Activated CD8-positive, alpha-beta memory T cell treated with anti-CD3 and anti-CD28 coated beads for 36 hours (primary cell): ENCODE measurements at regions not wholly inside any gene's neighbourhood (a gene's known extent, or its start where the extent isn't known, plus 50 kb on each side); places are given as distances from the start of the nearest gene placed in this dataset.

Experiments used
- CTCF ChIA-PET: fragments of 350-600 bp; sonication (Branson Sonifier 250); formaldehyde crosslinking; loops from one replicate; lab custom pipeline; 2021; ENCODE audit warnings: antibody characterized with exemption; lab: Charles Lee
- POLR2A ChIA-PET: fragments of 350-600 bp; sonication (Branson Sonifier 250); formaldehyde crosslinking; loops from one replicate; lab custom pipeline; 2021; ENCODE audit warnings: antibody characterized with exemption; lab: Charles Lee

DNA sequence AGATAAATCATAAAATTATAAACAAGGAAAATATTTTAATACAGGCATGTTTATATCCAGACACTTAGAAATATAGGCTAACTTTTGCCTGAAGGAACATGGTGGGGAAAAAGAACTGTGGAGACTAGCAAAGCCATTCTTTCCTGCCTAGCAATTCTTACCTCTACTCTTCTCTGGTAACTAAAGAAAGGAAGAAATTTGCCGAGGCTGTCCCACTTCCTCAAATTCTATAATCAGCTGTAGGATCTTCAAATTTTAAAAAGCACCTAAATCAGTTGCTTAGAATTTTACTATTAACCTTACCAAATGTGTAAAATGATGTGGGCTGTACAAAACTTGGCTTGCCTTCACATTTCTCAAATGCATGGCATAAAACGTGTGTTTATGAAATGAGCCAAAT lies 249.1 kb upstream of the SMARCA2 start:
- ChIA-PET CTCF (no interaction called here), POLR2A (no interaction called here)

DNA sequence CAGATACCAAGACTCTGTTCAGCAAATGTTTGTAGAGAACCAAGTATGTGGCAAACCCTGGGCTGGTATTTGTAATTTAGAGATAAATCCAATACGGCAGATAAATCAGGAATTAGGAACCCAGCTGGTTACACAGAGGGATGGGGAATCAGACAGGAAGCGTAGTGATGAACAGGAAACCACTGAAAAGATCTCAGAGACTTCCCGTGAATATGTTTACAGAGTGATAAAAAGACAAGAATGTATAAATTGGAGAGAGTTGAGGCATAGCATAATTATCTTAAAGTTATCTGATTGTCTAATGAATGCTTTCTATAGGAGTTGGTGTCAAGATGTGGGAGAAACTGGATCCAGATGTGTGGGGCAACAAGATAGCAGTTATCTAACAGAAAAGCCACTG lies 246.6 kb upstream of the SMARCA2 start:
- CTCF ChIA-PET: no interaction called here
- POLR2A ChIA-PET: no interaction called here

DNA sequence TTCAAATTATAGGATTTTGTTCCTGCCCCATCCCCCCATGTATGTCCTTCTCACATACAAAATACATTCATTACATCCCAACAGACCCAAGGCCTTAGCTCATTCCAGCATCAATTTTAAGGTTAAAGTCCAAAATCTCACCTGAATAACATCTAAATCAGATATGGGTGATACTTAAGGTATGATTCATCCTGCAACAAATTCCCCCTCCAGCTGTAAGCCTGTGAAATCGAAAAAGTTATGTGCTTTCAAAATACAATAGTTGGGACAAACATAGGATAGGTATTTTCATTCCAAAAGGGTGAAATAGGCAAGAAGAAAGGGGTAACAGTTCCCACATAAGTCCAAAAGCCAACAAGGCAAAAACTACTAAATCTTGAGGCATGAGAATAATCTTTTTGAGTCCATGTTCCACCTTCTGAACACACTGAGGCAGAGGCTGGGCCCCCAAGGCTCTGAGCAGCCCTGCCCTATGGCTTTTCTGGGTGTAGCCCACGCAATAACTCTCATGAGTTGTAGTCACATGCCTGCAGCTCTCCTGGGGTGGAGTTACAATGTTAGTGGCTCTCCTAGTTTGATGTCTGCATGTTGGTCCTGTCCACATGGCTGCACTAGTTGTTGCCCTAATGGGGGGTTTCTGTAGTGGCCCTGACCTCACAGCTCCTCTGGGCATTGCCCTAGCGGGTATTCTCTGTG lies 243.9 kb upstream of the SMARCA2 start:
- CTCF ChIA-PET: no interaction called here
- POLR2A ChIA-PET: no interaction called here

DNA sequence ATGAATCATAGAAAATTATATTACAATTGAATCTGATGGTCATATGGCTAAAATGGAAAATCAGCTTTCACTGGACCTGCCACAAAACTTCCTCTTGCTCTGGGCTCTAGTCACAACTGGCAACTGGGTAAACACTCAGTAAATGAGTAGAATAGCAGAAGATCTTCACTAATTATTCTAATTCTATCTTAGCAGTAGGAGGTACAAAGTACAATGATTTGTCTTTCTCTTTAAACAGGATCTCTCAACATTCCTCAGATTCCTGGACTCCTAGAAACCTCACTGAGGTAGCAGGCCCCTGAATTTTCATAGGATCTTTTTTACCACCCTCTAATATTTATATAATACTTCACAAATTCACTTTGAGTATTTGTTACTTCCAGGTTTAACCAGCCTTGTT lies 239.9 kb upstream of the SMARCA2 start:
- ChIA-PET CTCF (no interaction called here), POLR2A (no interaction called here)

DNA sequence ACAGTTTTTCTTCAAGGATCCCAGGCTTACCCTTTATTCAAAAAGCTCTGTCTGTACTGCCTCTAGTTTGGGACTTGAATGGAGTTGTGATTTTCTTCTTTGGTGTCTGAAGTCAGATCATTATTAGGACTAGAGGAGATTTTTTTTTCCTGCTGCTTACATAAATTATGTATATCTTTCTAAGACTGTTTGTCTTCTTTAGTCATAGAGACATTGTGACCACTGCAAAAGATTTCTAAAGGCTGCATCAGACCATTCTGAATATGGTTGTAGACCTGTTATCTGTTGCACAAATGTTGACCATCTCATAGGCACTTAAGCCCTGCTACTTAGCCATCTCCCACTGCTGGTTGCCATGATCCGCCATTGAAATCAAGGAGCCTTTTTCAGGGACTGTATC lies 238.5 kb upstream of the SMARCA2 start:
- CTCF ChIA-PET: no interaction called here
- POLR2A ChIA-PET: no interaction called here

DNA sequence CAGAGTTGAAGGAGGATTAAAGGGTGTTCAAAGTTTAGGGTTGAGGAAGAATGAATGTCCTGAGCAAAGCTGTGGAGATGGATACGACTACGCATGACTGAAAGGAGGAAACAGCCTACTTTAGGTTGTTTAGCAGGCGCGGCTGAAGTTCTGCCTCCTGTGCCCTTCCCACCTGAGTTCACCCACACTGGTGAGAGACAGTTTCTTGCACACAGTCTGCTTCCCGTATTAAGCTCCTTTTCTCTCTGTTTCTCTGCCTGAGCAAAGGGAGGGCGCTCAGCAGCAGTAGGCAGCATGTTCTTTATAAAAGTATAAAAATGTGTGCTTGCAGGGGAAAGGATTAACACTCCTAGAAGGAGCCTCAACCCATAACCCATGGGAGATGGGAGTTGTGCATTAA lies 224.0 kb upstream of the SMARCA2 start:
- POLR2A ChIA-PET: no interaction called here
- CTCF ChIA-PET: no interaction called here

DNA sequence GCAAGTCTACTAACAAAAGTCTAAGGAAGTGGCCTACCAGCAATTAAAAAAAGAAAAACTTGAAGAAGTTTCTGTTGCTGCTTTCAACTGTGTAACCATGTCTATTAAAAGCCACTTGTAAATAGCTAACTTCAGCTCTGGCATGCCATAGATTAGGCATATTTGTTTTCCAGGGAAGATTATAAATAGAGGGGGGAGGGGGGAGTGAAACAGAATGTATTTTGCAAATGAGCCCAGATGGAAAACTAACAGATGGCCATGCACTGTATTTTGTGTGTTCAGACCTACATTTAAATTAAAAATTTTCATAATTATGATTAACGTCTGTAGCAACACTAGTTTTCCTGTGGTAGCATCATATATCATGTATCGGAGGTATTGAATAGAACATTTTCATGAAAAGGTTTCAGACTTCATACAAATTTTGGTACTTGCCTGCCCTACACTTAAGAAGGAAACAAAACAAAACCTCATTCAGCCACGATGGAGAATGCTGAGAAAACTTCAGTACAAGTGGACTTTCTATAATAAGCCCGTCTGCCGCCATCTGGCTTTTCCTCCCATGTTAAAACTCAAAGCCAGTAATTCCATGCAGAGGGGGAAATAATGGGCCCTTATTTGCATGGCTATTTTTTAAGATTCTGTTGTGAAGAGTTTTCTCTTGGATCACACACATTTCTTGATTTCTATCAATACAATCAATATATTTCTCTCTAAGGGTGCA lies 220.4 kb upstream of the SMARCA2 start:
- CTCF ChIA-PET: no interaction called here
- POLR2A ChIA-PET: no interaction called here

DNA sequence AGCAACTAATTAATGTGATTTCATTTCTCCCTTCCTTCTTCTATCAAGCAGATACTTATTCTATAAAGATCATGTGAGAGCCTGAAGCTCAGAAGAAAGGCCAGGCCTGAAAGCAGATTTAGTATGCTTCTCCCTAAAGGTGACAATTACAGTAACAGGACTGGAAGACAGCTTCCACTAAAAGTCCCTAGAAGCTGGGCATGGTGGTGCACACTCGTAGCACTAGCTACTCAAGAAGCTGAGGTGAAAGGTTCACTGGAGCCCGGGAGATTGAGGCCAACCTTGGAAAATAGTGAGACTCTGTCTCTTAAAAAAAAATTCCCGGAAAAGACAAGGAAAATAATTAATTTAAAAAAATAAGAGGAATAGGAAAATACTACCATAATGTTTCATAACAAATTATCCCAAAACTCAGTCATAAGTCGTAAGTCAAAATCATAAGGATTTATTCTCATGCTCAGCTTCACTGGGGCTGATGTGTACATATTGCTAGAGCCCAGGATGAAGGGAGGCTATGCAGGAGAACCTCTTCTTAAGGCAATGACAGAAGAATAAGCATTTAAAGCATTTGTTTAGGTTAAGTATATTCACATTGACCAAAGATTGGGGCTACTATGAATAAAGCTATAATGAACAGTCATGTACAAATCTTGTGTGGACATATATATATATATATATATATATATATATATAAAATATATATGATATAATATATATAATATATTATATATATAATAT lies 210.8 kb upstream of the SMARCA2 start:
- ChIA-PET POLR2A (no interaction called here), CTCF (interaction anchor here (0.5 kb wide), 1 partner anchor 299 kb away, joined by 3 read pairs; no protein-coding TSS in a partner anchor)

DNA sequence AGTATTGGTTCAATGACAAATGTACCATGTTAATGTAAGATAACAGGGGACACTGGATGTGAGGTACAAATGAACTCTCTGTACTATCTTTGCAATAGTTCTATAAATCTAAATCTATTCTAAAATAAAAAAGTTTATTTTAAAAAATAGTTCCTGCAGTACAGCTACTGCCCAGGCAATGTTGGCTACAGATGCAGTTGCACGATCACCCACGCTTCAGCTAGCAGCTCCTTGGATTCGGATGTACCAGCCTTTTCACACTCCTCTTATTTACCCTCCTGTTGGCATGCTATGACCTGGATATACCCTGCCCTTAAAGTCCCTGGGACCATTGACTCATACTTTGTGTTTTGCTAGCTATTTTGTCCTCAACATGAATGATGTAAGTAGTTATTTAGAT lies 185.4 kb upstream of the SMARCA2 start:
- POLR2A ChIA-PET: no interaction called here

DNA sequence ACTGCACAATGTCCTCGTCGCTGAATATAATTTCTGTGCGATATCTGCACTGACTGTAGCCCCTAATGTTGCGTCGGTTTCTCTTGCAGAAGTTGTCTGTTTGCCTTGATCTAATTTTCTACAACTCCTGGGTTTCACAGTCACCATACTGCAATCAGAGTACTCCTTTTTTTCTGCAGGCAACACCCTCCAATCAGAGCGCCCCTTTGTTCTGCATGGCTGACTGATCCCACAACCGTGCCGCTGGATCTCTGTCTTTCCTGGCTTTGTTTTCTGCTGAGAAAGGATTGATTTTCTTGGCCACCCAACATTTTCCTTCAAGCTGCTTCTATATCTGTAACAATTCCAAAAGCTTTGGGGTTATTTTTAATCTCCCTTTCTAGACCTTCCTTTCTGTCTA lies 182.2 kb upstream of the SMARCA2 start:
- ChIA-PET POLR2A (no interaction called here), CTCF (no interaction called here)

More for the DNA sequence above, 185.4 kb upstream of the SMARCA2 start:
- CTCF ChIA-PET: no interaction called here

DNA sequence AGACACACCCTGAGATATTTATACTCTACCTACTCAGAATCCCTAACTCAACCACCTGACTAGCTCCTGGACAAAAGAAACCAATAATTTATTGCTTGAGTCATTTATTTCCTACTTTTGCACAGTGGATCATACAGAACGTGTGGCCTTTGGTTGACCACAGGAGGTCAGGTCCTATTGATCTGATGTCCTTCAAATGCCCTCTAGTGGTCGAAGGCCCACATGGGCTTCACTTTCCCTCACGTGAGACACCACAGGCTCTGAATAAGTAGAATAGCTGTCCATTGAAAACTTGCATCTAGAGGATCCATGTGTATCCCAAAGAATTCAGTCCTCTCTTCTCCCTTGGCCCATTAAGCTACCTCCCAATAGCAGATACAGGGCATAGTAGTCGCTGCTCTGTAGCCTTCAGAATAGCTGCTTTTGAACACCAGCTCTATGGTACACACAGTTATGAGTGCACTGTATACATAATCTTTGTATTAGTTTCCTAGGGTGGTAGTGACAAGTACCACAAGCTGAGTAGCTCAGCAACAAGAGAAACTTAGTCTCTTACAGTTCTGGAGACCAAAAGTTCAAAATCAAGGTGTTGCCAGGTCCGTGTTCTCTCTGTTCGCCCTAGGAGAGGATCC lies 177.6 kb upstream of the SMARCA2 start:
- CTCF ChIA-PET: interaction anchor here (0.8 kb wide), 1 partner anchor 15 kb away, joined by 3 read pairs; no protein-coding TSS in a partner anchor
- POLR2A ChIA-PET: no interaction called here

DNA sequence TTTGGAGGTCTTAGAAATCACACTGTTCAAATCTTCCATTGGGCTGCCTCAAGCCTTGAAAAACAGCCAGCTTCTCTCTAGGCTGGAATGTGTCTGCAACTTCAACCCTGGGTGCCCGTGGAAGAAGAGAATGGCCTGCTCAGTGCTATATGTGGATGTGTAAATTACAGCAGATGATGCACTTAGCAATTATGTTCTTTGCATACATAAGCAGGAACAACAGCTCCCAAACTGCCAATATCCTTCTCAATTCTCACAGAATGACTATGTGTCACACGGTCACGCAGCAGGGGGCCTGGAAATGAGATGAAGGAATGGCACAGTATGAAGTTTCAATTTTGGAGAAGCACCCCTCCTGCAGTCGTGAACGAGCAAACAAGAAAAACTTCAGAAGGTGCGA lies 175.2 kb upstream of the SMARCA2 start:
- CTCF ChIA-PET: interaction anchor here (0.7 kb wide), 1 partner anchor 367 kb away, joined by 3 read pairs; no protein-coding TSS in a partner anchor

DNA sequence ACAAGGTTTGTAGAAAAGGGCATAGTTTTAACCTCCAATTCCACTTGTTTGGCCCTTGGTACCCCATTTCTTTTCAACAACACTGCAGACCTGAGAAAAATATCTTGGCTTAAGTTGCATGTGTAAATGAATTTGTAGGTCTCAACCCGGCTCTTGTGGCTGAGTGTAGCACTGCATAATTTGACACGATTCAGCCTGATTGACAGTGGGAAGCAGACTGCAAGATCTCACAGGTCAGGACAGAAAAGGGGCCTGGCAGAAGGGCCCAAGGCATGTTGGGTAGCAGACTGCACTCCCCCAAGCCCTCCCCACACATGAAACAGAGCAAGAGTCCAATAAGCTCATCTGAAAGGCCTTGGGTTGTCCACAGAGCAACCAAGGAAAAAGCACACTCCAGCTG lies 169.7 kb upstream of the SMARCA2 start:
- ChIA-PET POLR2A (no interaction called here), CTCF (no interaction called here)

More for the DNA sequence above, 175.2 kb upstream of the SMARCA2 start:
- POLR2A ChIA-PET: no interaction called here

DNA sequence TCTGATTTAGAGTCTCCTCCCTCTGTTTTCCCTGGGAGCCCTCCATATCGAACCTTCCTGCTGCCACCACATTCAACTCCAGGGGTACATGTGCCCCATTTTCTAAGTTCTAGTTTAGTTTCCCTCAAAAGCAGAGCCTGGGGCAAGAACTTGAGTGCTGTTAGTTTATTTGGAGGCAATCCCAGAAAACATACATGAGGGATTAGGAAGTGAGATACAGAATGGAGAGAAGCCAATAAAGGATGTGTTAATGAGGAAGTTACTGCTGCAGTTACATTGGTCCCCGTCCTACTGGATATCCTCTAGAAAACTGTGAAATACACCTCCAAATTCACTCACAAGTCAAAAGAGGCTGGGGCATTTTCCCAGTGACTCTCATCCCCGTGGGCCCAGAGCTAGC lies 159.4 kb upstream of the SMARCA2 start:
- ChIA-PET POLR2A (no interaction called here), CTCF (no interaction called here)

DNA sequence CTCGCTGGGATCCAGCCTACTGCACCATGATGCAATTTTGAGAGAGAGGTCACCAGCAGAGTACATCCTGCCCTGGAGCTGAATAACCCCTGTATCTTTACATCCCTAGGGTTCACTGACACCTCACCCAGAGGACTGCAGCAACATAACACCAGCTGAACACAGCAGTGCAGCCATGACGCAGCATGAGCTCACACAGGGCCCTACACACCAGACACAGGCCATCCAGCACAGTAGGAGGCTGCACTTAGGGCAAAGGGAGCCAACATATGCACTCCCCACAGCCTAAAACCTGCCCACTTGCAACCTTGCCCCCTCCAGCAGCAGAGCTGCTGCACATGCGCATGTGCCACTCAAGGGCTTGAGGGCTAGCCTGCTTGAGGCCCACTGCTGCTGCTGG lies 157.3 kb upstream of the SMARCA2 start:
- ChIA-PET POLR2A (no interaction called here), CTCF (no interaction called here)

DNA sequence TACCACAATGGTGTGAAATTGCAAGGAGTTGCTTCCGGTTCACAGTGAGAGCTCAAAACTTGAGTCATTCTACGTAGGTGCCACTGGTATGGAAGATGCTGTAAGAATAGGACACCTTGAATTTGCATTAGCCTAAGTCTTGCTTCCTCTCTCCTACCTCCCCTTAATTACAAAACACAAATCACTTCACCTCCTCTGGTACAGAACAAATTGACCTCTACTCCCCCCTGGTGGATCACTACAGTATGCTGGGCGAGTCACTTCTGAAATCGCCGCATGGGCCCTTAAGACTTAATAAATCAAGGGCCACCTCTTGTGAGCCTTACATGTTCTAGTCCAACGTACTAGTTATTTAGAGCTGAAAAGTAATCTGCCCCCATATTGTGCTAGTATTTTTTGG lies 145.3 kb upstream of the SMARCA2 start:
- CTCF ChIA-PET: interaction anchor here (1.1 kb wide), 1 partner anchor 142 kb away, joined by 3 read pairs; no protein-coding TSS in a partner anchor
- POLR2A ChIA-PET: no interaction called here

DNA sequence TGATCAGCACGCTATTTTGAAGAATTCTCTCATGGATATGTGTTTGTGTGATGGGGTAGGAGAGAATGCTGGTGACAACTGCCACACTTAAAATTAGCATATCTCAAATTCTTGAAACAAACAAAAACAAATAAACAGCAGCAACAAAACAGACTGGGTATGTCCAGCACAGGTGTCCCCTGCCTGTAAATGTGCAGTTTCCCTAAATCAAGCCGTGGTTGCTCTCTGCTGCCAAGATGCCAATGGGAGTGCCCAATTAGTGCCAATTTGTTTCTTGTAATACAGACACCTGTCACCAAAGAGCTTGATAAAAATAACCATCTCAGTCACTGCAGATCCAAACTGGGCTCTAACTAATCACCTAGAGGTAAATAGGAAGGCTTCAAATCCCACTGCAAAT lies 144.2 kb upstream of the SMARCA2 start:
- CTCF ChIA-PET: interaction anchor here (1.7 kb wide), 1 partner anchor 69 kb away, joined by 3 read pairs; no protein-coding TSS in a partner anchor
- POLR2A ChIA-PET: no interaction called here

DNA sequence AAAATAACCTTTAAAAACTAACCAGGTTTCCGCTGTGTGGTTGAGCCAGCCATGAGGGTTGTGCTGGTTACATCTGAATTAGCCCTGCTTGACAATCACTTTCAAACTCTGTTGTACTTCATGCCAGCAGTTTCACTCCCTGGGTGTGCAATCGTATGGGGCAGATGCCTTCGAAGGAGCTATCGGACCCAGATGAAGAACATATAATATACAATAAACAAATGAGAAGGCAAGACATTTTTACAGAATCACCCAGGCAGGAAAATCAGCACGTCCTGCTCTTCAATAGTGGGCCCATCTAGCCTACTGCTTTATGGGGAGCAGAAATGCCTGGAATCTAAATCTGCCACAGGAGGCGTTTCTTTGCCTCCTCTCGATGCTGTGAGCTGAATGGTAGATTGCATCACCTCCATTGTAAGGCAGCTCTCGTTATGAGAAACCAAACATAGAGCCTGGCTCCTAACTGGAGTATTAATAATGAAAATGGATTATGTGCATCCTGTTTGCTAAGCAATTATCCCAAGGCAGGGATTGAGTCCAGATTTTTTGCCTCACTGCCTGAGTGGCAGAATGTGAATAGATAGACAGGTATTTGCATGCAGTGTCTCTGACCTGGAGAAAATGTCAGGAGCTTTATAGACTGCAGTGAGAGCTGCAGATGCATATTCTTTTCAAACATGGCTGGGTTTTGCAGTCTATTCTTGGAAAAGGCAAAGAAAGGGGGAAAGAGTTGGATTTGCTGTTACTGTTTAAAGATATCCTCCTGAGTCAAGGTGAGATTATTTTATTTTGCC lies 143.3 kb upstream of the SMARCA2 start:
- POLR2A ChIA-PET: no interaction called here

More for the DNA sequence above, 143.3 kb upstream of the SMARCA2 start:
- CTCF ChIA-PET: interaction anchor here (1.7 kb wide), 1 partner anchor 68 kb away, joined by 3 read pairs; no protein-coding TSS in a partner anchor
